ENCODE measurements at regions not wholly inside any gene's neighbourhood (a gene's known extent, or its start where the extent isn't known, plus 50 kb on each side); places are given as distances from the start of the nearest gene placed in this dataset.

DNA sequence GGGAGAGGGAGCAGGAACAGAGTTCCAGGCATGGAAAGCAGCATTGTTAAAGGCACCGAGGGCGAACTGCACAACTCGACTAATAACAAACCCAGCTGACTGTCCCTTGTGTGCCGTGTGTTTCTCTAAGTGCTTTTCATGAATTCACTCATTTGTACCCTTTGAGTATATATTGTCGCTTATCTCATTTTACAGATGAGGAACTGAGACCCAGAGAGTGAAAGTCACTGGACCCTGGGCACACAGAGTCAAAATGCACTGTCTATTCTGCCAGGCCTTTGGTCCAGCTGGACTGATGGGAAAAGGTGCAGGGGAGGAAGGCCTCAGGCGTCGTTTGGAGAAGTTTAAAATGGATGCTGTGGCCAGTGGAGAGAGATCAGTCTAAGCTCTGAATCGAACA is 100.7 kb upstream of the GRIK3 start:
- POLR2A ChIA-PET: no interaction called here

DNA sequence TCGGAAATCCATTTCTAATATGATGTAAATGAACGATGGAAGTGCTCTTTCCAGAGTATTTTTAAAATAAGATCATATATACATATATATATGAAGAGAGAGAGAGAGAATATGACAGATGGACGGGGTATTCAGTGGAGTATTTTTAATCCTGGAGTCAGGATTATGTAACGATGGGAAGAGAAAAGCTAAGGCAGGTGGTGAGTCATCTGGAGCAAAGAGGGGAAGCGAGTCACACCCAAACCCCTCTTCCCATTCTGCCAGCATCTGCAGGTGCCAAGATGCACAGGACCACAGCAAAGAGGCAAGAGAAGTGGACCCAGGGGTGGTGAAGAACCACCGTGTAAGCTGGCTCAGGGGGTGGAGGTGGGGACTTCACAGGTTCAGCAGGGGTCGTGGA is 102.7 kb upstream of the GRIK3 start:
- CTCF ChIA-PET: no interaction called here
- Histone ChIP-seq H3K36me3 (ENCODE audit: control insufficient read depth, insufficient read depth, low read length) (no peaks in the 10 kb centered on the region), H3K27me3 (ENCODE audit: control insufficient read depth, insufficient read depth, low read length) (no peaks in the 10 kb centered on the region; the same call in none of the 2 replicates), H3K27ac (ENCODE audit: low read length) (no peak overlapping the region), H3K4me1 (ENCODE audit: control insufficient read depth, insufficient read depth, low read length) (no peaks in the 10 kb centered on the region), H3K4me3 (ENCODE audit: low read depth in 2 of 2, low read length in 2 of 2) (no peak overlapping the region), H3K9me3 (ENCODE audit: control insufficient read depth, insufficient read depth, low read depth, low read length) (no peaks in the 10 kb centered on the region)
- intact Hi-C loops (cut with micrococcal nuclease; ENCODE audit: unreplicated experiment): no loop called here
- DNase-seq (ENCODE audit: low read depth, low spot score) (no peak), ATAC-seq (no peak)
- BruUV-seq (replicated peaks): no TSS peak
- no peak for TF ChIP-seq SIN3A (IDR thresholded peaks at IDR 0.05; ENCODE audit: borderline replicate concordance, insufficient read depth, low read depth, low read length)
- no peak for TF ChIP-seq POLR2AphosphoS5 (IDR thresholded peaks at IDR 0.05; ENCODE audit: low read depth, low read length)
- TF ChIP-seq TCF7L2 (IDR thresholded peaks at IDR 0.05; ENCODE audit: low read depth, low read length): no peak
- TF ChIP-seq, protein P1, sequence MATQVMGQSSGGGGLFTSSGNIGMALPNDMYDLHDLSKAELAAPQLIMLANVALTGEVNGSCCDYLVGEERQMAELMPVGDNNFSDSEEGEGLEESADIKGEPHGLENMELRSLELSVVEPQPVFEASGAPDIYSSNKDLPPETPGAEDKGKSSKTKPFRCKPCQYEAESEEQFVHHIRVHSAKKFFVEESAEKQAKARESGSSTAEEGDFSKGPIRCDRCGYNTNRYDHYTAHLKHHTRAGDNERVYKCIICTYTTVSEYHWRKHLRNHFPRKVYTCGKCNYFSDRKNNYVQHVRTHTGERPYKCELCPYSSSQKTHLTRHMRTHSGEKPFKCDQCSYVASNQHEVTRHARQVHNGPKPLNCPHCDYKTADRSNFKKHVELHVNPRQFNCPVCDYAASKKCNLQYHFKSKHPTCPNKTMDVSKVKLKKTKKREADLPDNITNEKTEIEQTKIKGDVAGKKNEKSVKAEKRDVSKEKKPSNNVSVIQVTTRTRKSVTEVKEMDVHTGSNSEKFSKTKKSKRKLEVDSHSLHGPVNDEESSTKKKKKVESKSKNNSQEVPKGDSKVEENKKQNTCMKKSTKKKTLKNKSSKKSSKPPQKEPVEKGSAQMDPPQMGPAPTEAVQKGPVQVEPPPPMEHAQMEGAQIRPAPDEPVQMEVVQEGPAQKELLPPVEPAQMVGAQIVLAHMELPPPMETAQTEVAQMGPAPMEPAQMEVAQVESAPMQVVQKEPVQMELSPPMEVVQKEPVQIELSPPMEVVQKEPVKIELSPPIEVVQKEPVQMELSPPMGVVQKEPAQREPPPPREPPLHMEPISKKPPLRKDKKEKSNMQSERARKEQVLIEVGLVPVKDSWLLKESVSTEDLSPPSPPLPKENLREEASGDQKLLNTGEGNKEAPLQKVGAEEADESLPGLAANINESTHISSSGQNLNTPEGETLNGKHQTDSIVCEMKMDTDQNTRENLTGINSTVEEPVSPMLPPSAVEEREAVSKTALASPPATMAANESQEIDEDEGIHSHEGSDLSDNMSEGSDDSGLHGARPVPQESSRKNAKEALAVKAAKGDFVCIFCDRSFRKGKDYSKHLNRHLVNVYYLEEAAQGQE (IDR thresholded peaks at IDR 0.05; ENCODE audit: insufficient read depth in 1 of 2, low read depth in 2 of 2, low read length in 1 of 2): no peak
- in situ Hi-C loops (cut with HindIII; ENCODE audit: low pct_unique_long_range_greater_than_20kb, low sequenced_read_pairs): no loop called here
- POLR2A ChIA-PET: no interaction called here

More for the DNA sequence above, 100.7 kb upstream of the GRIK3 start:
- TF ChIP-seq SIN3A (IDR thresholded peaks at IDR 0.05; ENCODE audit: borderline replicate concordance, insufficient read depth, low read depth, low read length) (no peak), TCF7L2 (IDR thresholded peaks at IDR 0.05; ENCODE audit: low read depth, low read length) (no peak), POLR2AphosphoS5 (IDR thresholded peaks at IDR 0.05; ENCODE audit: low read depth, low read length) (no peak)
- TF ChIP-seq, protein P2, sequence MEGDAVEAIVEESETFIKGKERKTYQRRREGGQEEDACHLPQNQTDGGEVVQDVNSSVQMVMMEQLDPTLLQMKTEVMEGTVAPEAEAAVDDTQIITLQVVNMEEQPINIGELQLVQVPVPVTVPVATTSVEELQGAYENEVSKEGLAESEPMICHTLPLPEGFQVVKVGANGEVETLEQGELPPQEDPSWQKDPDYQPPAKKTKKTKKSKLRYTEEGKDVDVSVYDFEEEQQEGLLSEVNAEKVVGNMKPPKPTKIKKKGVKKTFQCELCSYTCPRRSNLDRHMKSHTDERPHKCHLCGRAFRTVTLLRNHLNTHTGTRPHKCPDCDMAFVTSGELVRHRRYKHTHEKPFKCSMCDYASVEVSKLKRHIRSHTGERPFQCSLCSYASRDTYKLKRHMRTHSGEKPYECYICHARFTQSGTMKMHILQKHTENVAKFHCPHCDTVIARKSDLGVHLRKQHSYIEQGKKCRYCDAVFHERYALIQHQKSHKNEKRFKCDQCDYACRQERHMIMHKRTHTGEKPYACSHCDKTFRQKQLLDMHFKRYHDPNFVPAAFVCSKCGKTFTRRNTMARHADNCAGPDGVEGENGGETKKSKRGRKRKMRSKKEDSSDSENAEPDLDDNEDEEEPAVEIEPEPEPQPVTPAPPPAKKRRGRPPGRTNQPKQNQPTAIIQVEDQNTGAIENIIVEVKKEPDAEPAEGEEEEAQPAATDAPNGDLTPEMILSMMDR (IDR thresholded peaks at IDR 0.05): no peak
- TF ChIP-seq, protein P1 (IDR thresholded peaks at IDR 0.05; ENCODE audit: insufficient read depth in 1 of 2, low read depth in 2 of 2, low read length in 1 of 2): no peak
- Histone ChIP-seq H3K36me3 (ENCODE audit: control insufficient read depth, insufficient read depth, low read length) (no peaks in the 10 kb centered on the region), H3K27ac (ENCODE audit: low read length) (no peak overlapping the region), H3K9me3 (ENCODE audit: control insufficient read depth, insufficient read depth, low read depth, low read length) (no peaks in the 10 kb centered on the region), H3K4me1 (ENCODE audit: control insufficient read depth, insufficient read depth, low read length) (no peaks in the 10 kb centered on the region), H3K27me3 (ENCODE audit: control insufficient read depth, insufficient read depth, low read length) (no peaks in the 10 kb centered on the region; the same call in none of the 2 replicates), H3K4me3 (ENCODE audit: low read depth in 2 of 2, low read length in 2 of 2) (no peak overlapping the region)
- CTCF ChIA-PET: no interaction called here
- in situ Hi-C loops (cut with HindIII; ENCODE audit: low pct_unique_long_range_greater_than_20kb, low sequenced_read_pairs): no loop called here
- DNase-seq (ENCODE audit: low read depth, low spot score): no peak
- BruUV-seq (replicated peaks): no TSS peak
- intact Hi-C loops (cut with micrococcal nuclease; ENCODE audit: unreplicated experiment): no loop called here
- ATAC-seq: no peak
